Stimulated activated CD4-positive, alpha-beta T cell treated with anti-CD3 and anti-CD28 coated beads, Interleukin-12 subunit alpha, Interleukin-12 subunit beta, amount 100 ng/mL, for 4 hours (primary cell): ENCODE measurements at regions not wholly inside any gene's neighbourhood (a gene's known extent, or its start where the extent isn't known, plus 50 kb on each side); places are given as distances from the start of the nearest gene placed in this dataset.
"Not testable (repeated sequence)": the region's sequence is repeated elsewhere in the genome, so short reads cannot be mapped to it uniquely, and the experiment has no call there.

Source experiments
- DNase-seq: peaks from one replicate; pipeline ENCODE4 v3.0.0-alpha.2; 2020

DNA sequence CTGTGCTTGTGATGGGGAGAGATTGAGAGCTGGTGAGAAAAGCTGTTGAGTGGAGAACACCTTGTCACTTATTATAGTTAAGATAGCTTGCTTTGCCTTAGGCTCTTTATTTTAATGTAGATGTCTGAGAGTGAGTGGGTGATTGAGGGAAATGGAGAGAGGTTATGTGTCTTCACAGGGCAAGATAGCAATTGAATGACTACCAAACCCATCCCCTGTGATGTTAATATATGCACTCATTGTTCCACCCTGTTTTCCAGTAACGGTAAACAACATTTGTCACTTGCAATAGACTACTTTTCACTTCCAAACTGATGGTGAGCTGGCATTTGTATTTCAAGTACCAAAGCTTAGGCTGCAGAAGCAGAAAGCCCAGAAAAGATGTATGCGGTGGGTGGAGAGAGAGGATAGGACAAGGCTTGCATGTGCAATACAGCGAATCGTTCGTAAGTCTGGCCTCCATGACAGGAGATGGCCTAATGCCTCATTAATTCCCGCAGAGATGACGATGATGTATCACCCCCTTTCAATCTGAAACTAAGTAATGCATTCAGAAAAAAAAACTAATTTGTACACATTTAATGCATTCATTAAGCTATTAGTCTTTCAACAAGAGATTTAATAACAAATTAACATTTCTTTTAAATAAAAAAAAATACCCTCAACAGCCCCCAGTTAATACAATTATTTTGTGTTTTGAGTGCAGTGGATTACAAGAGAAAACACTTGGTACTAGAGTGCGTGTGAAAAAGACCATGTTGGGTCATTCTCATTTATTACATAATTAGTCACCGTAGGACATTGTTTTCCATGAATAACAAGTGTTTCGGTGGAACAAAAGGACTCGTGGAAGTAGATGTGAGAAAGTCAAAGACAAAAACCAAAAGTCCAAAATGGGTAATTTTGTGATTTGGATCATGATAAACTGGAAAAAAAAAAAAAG is 699.0 kb downstream of the BRINP1 start:
- DNase-seq = no peak

- no peak for DNase-seq
These were observed 694.3 kb downstream of the BRINP1 start for GRCh38 chr9:118674942-118675341.

DNA sequence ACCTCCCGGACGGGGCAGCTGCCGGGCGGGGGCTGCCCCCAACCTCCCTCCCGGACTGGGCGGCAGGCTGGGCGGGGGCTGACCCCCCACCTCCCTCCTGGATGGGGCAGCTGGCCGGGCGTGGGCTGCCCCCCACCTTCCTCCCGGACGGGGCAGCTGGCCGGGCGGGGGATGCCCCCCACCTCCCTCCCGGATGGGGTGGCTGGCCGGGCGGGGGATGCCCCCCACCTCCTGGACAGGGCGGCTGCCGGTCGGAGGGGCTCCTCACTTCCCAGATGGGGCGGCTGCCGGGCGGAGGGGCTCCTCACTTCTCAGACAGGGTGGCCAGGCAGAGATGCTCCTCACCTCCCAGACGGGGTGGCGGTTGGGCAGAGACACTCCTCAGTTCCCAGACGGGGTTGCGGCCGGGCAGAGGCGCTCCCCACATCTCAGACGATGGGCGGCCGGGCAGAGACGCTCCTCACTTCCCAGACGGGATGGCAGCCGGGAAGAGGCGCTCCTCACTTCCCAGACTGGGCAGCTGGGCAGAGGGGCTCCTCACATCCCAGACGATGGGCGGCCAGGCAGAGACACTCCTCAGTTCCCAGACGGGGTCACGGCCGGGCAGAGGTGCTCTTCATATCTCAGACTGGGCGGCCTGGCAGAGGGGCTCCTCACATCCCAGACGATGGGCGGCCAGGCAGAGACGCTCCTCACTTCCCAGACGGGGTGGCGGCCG is 691.1 kb downstream of the BRINP1 start:
- DNase-seq = not testable (repeated sequence)

GRCh38 chr9:118686959-118687358 is 682.3 kb downstream of the BRINP1 start:
- no peak for DNase-seq

DNA sequence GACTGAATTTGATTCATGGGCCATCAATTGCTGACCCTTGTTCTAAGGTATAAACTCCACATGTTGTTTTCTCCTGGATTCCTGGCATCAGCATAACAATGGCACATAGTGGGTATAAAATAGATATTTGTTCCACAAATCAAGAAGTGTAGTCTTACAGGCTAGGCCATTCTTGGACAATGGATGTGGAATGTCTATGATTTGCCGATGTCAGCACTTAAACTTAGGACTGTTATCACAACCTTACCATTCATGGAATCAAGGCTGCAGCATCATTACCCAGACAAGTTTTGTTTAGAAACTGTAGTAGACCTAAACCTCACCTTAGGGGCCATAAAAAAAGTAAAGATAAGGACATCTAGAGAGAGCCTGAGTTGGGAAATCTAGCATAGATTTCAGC is 680.0 kb downstream of the BRINP1 start:
- DNase-seq = no peak

DNA sequence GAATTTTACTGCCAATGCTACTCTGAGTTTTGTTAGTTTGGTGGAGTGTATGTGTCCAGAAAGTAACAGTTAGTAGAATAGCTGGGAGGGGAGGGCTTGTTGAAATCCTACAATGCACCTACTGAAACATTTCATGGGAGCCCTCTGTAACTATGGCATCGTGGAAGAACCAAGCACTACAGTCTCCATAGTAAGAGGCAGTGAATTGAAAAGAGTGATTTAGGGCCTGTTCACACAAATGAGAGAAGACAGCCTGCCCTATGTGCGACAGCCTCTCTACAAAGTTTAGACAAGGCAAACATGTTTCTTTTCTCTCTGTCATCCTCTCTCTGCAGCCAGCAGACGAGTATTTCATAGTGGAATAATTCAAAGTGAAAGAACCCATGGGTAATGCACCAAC is 676.6 kb downstream of the BRINP1 start:
- DNase-seq = no peak

- DNase-seq = no peak
These were observed 675.6 kb downstream of the BRINP1 start for GRCh38 chr9:118693645-118694044.

DNA sequence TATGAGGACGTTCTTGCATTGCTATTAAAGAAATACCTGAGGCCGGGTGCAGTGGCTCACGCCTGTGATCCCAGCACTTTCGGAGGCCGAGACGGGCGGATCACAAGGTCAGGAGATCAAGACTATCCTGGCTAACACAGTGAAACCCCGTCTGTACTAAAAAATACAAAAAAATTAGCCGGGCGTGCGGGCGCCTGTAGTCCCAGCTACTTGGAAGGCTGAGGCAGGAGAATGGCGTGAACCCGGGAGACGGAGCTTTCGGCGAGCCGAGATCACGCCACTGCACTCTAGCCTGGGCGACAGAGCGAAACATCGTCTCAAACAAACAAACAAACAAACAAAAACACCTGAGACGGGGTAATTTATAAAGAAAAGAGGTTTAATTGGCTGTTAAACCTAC is 674.0 kb downstream of the BRINP1 start:
- not testable (repeated sequence) for DNase-seq

- no peak for DNase-seq
These were observed 667.2 kb downstream of the BRINP1 start for GRCh38 chr9:118701985-118702384.

DNA sequence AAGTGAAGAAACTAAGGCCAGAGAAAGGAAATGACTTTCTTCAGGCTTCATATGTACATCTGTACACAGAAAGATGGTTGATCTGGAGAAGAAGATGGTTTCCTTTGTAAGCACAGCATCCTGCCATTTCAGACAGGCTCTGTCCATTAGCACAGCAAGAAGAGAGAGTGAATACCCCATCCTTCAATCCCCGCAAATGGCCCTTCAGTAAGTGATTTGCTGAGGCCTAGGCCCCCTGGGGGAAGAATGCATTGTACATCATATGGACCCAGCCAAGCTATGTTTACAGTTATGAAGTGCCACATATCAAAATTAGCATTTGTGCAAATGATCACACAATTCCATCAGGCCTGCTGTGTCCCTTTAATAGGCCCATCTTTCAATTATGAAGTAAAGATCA is 657.4 kb downstream of the BRINP1 start:
- no peak for DNase-seq

GRCh38 chr9:118721276-118721675 is 648.0 kb downstream of the BRINP1 start:
- DNase-seq = no peak

DNA sequence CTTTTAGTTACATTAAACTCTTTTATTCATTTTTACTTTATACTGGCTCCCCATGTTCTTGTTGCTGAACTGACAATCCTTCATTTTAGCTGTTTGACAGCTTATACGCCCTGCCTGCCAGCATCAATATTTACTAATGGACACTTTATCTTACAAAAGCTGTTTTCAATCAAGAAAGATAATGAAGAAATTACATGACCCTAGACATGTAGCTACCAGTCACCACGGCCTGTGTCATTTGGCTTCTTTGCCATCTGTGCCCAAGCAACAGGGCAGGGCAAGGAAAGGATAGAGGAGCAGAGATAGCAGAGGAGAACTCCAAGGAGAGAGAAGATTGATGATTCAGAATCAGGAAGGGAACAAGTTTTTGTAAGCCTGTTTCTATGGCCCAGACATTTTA is 647.3 kb downstream of the BRINP1 start:
- no peak for DNase-seq

GRCh38 chr9:118729981-118730380 is 639.3 kb downstream of the BRINP1 start:
- DNase-seq = no peak

DNA sequence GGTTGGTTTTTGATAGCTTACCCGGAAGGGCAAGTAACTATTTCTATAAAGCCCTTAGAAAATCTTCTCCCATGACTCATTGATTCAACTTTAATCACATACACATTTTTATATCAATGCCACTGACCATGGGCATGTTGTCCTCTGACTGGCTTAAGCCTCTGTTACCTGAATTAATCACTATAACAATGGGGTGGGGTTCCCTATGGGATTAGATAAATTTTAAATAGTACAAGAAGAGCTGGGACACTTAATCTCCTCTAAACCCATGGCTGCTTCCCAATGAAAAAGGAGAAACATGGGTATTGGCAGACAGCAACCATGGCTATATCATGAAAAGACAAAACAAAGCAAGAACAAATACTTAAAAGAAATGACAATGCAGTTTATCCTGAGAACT is 636.2 kb downstream of the BRINP1 start:
- DNase-seq = no peak

DNA sequence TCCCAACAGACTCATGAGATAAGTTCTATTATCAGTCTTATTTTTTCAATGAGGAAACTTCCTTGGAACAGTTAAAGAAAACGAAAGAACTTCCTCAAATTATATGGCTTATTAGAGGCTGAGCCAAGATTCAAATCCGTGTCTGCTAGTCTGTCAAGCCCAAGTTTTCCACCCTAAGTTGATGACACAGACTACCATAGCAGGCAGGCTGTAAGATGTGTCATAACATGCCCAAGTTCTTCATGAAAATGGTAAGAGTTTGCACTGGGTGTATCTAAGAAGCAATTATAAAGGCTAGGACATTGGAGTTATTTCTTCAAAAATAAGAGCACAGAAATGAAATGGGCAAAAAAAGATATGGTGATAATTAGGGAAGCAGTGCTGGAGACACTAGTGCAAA is 634.5 kb downstream of the BRINP1 start:
- DNase-seq = no peak

DNA sequence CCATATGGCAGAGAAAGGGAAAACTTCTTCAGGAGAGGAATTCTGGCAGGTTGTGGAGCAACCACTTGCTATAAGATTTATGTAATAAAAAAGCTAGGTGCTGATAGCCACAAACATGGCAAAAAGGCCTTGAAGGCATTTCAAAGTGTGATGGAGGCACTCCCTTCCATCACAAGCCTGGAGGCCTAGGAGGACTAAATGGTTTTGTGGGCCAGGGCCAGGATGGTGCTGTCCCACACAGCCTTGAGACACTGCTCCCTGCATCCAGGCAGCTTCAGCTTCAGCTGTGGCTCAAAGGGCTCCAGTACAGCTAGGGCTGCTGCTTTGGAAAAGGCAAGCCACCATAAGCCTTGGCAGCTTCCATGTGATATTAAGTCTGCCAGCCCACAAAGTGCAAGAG is 632.8 kb downstream of the BRINP1 start:
- DNase-seq = no peak

GRCh38 chr9:118751077-118751847 is 618.0 kb downstream of the BRINP1 start:
- DNase-seq = no peak

GRCh38 chr9:118751848-118752223 is 617.4 kb downstream of the BRINP1 start:
- DNase-seq = no peak

DNA sequence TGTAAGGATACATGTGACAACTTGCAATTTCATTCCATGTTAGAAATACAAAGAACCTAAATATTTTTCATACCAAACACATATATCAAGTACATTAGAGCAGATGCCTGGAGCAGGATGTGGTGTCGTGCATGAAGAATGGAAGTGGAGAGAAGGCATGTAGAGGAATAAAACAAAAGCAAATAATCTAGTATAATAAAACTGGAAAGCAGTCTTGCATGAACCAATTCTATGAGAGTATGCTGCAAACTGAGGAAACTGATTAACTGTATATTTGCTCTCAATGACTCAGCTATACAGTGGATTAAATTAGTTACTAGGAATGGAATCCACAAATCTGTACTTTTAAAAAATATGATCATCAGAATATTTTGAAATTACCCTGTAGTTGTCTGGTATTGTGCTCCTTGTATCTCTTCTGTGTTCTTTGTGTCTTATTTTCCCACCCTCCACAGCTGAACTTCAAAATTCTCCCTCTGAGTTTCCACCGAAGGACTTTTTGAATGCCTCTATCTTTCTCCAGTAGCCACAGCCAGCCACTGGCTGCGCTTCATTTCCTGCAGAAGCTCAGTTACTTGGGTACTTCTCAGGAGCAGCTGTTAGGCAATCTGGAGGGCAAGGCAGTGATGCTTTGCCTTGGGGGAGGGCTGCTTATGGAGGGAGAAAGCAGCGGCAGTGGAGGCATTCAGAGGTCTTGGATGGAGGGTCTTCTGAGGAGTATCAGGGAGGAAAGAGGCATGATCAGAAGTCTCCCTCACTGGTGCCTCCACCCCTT is 608.0 kb downstream of the BRINP1 start:
- DNase-seq = no peak

DNA sequence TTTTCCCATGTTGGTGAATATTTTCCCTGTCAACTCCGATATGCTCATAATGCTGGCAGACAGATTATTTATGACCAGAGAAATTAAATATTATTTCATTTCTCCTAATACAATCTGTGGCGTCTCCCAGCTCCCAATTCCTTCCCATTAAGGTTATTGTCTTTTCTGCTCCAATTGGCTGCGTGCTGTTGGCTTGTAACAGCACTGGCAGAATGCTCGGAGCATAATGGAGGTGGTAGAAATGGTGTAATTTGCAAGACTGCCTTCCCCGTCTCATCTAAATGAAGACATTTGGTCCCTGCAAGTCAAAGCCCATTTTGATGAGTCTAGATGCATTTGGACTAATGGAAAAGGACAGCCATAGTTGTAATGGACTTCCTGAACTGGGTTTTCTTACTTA is 601.7 kb downstream of the BRINP1 start:
- no peak for DNase-seq

DNA sequence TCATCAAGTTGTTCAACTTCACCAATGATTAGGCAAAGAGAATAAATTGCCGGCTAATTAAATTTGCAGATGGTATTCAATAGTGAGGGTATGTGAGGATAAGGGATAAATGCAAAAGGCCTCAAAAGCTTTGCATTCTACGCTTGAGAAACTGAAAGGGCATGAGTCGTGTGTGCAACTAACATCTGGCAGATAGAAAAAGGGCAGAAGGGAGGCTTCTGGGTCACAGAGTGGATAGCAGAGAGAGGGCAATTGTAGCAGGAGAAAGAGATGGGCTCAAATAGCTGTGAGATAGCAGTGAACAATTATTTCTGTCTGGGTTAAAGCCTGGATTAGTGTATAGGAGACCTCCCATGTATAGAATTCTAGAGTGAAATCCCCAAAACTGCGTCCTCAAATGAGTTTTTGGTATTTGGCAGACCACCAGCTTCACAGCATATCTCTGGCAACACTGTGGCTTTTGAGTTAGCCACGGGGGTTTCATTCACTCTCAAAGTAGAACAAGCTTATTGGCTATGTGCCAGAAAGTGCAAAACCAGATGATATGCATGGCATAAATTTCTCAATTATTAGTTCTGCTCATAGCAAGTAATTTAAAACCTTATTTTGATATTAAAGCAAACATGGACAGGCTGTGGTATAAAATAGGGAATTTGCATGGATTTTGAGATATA is 586.3 kb downstream of the BRINP1 start:
- DNase-seq = no peak

- DNase-seq = no peak
These were observed 585.2 kb downstream of the BRINP1 start for GRCh38 chr9:118784033-118784432.
